ENCODE measurements at regions not wholly inside any gene's neighbourhood (a gene's known extent, or its start where the extent isn't known, plus 50 kb on each side); places are given as distances from the start of the nearest gene placed in this dataset.

DNA sequence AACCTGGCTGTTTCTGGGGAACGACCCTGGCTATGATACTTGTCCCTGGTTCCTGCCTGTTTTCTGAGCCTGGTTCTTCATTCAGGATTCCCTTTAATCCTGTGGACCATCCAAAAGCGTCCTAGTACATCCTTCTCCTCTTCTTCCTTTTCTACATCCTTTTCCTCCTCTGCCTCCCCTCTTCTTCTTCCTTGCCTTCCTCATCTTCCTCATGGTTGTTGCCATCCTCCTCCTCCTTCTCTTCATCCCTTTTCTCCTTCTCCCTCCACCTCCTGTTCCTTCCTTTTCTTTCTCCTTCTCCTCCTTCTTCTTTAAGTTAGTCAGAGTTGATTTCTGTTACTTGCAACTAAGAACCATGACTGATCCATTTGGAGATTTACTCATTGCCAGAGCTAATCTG is 197.8 kb downstream of the FOXD2 start:
- TF ChIP-seq CTCF (conservative IDR thresholded peaks at IDR 0.05 in 1 of 2, IDR thresholded peaks at IDR 0.05 in 1 of 2; ENCODE audit: extremely low read depth in 1 of 2, insufficient read depth in 1 of 2, low read depth in 1 of 2, low read length in 2 of 2), result no peak
- no peak for TF ChIP-seq EZH2 (IDR thresholded peaks at IDR 0.05; ENCODE audit: borderline replicate concordance, low read length)
